ENCODE measurements at regions not wholly inside any gene's neighbourhood (a gene's known extent, or its start where the extent isn't known, plus 50 kb on each side); places are given as distances from the start of the nearest gene placed in this dataset.

- DNase-seq, result no peak
Measured at GRCh38 chr14:32027255-32027939, 49.7 kb upstream of the ARHGAP5 start.
